Osteocyte (in vitro differentiated cells): ENCODE measurements at regions not wholly inside any gene's neighbourhood (a gene's known extent, or its start where the extent isn't known, plus 50 kb on each side); places are given as distances from the start of the nearest gene placed in this dataset.

Experiments used
- DNase-seq: peaks from one replicate; pipeline ENCODE4 v3.0.0; 2021; ENCODE audit warnings: mixed read lengths; ENCODE audit not compliant: unreplicated experiment; ENCODE audit errors: extremely low spot score
- H3K27ac Mint-ChIP-seq: one replicate; pipeline ENCODE4 v1.8.0; 2021; ENCODE audit warnings: mild to moderate bottlenecking, mixed read lengths; ENCODE audit not compliant: unreplicated experiment
- H3K27me3 Mint-ChIP-seq: one replicate; pipeline ENCODE4 v1.8.0; 2021; ENCODE audit warnings: mixed read lengths; ENCODE audit not compliant: unreplicated experiment
- H3K36me3 Mint-ChIP-seq: one replicate; pipeline ENCODE4 v1.8.0; 2021; ENCODE audit warnings: mixed read lengths; ENCODE audit not compliant: unreplicated experiment
- H3K4me1 Mint-ChIP-seq: one replicate; pipeline ENCODE4 v1.8.0; 2021; ENCODE audit warnings: mixed read lengths; ENCODE audit not compliant: unreplicated experiment
- H3K4me3 Mint-ChIP-seq: one replicate; pipeline ENCODE4 v1.8.0; 2021; ENCODE audit warnings: mild to moderate bottlenecking, moderate library complexity, mixed read lengths; ENCODE audit not compliant: unreplicated experiment
- H3K9me3 Mint-ChIP-seq: one replicate; pipeline ENCODE4 v1.8.0; 2021; ENCODE audit warnings: mixed read lengths; ENCODE audit not compliant: unreplicated experiment
- TF ChIP-seq, protein P1 (sequence below): fragments of 200-600 bp; sonication (generic); IDR thresholded peaks from 2 replicates; pipeline ENCODE4 v1.5.0; 2021; ENCODE audit warnings: antibody characterized with exemption, mild to moderate bottlenecking, moderate library complexity

DNA sequence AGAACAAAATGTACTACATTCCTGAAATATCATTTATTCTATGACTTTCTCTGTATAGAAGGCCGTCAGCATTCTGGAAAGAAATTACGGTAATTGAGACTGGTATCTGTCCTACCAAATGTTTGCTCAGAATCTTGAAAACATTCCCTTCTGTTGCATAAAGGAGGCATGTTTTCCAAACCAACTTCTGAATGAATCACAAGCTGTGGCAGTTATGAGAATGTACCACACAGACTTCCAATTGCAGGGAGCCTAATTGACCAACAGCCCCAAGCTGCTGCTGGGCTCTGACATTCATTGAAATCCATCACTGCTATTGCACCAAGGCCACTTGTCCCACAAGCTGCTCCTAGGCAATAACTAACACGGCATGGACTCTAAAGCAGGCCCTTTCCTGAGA, 185.3 kb upstream of the CCDC196 start:
- no peak overlapping the region for H3K27ac Mint-ChIP-seq
- DNase-seq = no peak
- H3K4me1 Mint-ChIP-seq = no peaks in the 10 kb centered on the region
- H3K27me3 Mint-ChIP-seq = no peaks in the 10 kb centered on the region
- peaks cover 2% of the 10 kb centered on the region for H3K36me3 Mint-ChIP-seq
- H3K4me3 Mint-ChIP-seq = no peak overlapping the region
- TF ChIP-seq, protein P1, sequence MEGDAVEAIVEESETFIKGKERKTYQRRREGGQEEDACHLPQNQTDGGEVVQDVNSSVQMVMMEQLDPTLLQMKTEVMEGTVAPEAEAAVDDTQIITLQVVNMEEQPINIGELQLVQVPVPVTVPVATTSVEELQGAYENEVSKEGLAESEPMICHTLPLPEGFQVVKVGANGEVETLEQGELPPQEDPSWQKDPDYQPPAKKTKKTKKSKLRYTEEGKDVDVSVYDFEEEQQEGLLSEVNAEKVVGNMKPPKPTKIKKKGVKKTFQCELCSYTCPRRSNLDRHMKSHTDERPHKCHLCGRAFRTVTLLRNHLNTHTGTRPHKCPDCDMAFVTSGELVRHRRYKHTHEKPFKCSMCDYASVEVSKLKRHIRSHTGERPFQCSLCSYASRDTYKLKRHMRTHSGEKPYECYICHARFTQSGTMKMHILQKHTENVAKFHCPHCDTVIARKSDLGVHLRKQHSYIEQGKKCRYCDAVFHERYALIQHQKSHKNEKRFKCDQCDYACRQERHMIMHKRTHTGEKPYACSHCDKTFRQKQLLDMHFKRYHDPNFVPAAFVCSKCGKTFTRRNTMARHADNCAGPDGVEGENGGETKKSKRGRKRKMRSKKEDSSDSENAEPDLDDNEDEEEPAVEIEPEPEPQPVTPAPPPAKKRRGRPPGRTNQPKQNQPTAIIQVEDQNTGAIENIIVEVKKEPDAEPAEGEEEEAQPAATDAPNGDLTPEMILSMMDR = no peak
- peaks cover 55% of the 10 kb centered on the region for H3K9me3 Mint-ChIP-seq

DNA sequence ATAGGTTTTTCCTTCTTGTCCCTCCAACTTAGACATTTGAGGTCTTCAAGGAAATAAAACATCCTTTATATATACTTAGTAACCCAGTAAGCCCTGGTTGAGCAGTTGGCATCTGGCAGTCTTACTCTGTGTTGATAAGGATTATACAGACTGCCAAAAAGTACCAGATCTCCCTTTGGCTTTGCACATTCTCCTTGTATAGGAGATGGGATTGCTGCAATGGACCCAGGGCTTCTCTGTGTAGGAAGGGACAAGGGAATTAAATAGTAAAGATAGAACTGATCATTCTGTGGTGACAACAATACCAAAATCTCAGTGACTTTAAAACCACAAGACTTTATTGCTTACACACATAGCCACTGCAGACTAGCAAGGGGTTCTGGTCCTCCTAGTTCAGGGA, 180.1 kb upstream of the CCDC196 start:
- Mint-ChIP-seq H3K27ac (no peak overlapping the region), H3K36me3 (peaks cover 2% of the 10 kb centered on the region), H3K9me3 (peaks cover 63% of the 10 kb centered on the region), H3K4me3 (no peak overlapping the region), H3K4me1 (no peaks in the 10 kb centered on the region), H3K27me3 (no peaks in the 10 kb centered on the region)
- no peak for DNase-seq
- TF ChIP-seq, protein P1 = no peak

DNA sequence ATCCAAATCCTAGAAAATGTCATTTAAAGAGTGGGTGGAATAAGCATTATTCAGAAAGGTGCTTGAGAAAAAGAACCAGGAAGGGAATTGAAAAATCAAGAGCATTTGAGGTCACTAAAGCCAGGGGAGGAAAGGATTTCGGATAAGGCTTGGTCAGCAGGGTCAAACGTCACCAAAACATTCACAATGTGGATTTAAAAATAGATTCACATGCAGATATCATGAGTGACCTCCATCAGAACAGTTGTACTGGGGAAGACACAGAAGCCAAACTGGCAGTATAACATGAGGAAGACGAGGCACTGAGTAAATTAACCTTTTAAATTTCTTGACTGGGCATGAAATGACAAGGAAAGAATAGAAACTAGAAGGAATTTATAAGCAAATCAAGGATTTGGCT, 175.1 kb upstream of the CCDC196 start:
- H3K4me1 Mint-ChIP-seq = no peaks in the 10 kb centered on the region
- no peak for DNase-seq
- H3K4me3 Mint-ChIP-seq = no peak overlapping the region
- no peaks in the 10 kb centered on the region for H3K36me3 Mint-ChIP-seq
- H3K27ac Mint-ChIP-seq = no peak overlapping the region
- H3K9me3 Mint-ChIP-seq = peaks cover 35% of the 10 kb centered on the region
- TF ChIP-seq, protein P1 = no peak
- H3K27me3 Mint-ChIP-seq = no peaks in the 10 kb centered on the region

DNA sequence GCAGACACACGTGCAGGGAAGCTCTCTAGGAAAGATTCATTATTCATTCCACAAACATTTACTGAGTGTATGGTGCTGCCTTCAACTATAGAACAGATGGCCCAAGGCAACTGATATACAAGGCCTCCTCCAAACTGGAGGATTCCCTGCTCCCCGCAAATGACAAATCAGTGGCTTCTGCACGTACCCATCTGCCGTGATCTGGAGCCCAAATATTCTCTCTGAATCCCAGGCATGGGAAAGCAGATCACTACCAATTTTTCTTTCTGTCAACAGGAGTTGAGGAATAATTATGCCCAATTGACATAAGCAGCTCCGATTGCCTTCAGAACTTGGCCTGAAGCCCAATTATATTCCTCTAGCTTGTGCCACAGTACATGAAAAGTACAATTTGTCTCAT, 174.2 kb upstream of the CCDC196 start:
- Mint-ChIP-seq H3K27me3 (no peaks in the 10 kb centered on the region), H3K9me3 (peaks cover 30% of the 10 kb centered on the region), H3K4me3 (no peak overlapping the region), H3K36me3 (no peaks in the 10 kb centered on the region), H3K27ac (no peak overlapping the region), H3K4me1 (no peaks in the 10 kb centered on the region)
- no peak for DNase-seq
- TF ChIP-seq, protein P1 = no peak

DNA sequence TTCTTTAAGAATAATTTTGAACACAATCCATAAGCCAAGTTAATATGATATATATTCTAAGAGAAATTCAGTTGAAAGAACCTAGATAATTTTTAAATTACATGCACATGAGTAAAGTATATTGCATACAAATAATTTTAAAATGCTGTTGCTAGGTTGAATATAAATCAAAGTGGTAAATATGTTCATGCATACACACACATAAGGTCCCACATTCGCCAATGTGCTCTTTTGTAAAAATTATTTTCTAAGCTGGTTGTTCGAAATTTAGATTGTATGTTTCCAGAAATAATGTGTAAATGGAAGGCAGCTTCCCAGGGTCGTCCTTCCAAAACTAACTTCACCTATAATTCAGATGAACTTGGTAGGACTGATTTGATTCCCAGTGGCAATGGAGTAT, 173.7 kb upstream of the CCDC196 start:
- Mint-ChIP-seq H3K27ac (no peak overlapping the region), H3K36me3 (no peaks in the 10 kb centered on the region), H3K9me3 (peaks cover 32% of the 10 kb centered on the region), H3K27me3 (no peaks in the 10 kb centered on the region), H3K4me1 (no peaks in the 10 kb centered on the region), H3K4me3 (no peak overlapping the region)
- TF ChIP-seq, protein P1 = no peak
- DNase-seq = no peak
